H1 (cell line): ENCODE measurements at regions not wholly inside any gene's neighbourhood (a gene's known extent, or its start where the extent isn't known, plus 50 kb on each side); places are given as distances from the start of the nearest gene placed in this dataset.

Experiments used
- CTCF ChIA-PET: fragments of 300-600 bp; sonication (Branson Sonifier 250); formaldehyde crosslinking; loops from one replicate; lab custom pipeline; 2021; ENCODE audit not compliant: partially characterized antibody; lab: Charles Lee
- POLR2A ChIA-PET: fragments of 300-600 bp; sonication (Branson Sonifier 250); formaldehyde crosslinking; loops from one replicate; lab custom pipeline; 2021; ENCODE audit warnings: inconsistent platforms; ENCODE audit not compliant: partially characterized antibody; lab: Charles Lee
- DNase-seq, 2 experiments: peaks; one replicate each; pipeline versions ENCODE4 v3.0.0 to v3.0.0-alpha.2; 2010 to 2022; ENCODE audit warnings: low spot score in 2 of 2, low read depth in 1 of 2, mixed read lengths in 1 of 2
- FAIRE-seq: peaks from 2 replicates; lab custom pipeline; 2011; peaks lifted over from hg19 to GRCh38; lab: Jason Lieb, UNC
- H2AFZ ChIP-seq: 2 replicates; pipeline ENCODE4 v1.8.1; 2012; ENCODE audit warnings: low read length, inconsistent platforms
- H2AK5ac ChIP-seq: 2 replicates; pipeline ENCODE4 v1.6.1; 2013; ENCODE audit warnings: low read depth, low read length
- H2BK120ac ChIP-seq: replicated peaks from 2 replicates; pipeline ENCODE3; 2013; ENCODE audit warnings: low read depth, low read length, inconsistent platforms
- H2BK12ac ChIP-seq: 2 replicates; pipeline ENCODE4 v1.6.1; 2013; ENCODE audit warnings: low read depth, low read length
- H2BK15ac ChIP-seq: 2 replicates; pipeline ENCODE4 v1.6.1; 2013; ENCODE audit warnings: low read length
- H2BK20ac ChIP-seq: 2 replicates; pipeline ENCODE4 v1.6.1; 2013; ENCODE audit warnings: low read length
- H2BK5ac ChIP-seq: 2 replicates; pipeline ENCODE4 v1.6.1; 2013; ENCODE audit warnings: low read depth, low read length
- H3K14ac ChIP-seq: 2 replicates; pipeline ENCODE4 v1.6.1; 2013; ENCODE audit warnings: inconsistent platforms; ENCODE audit not compliant: insufficient read length
- H3K18ac ChIP-seq: 2 replicates; pipeline ENCODE4 v1.6.1; 2013; ENCODE audit warnings: low read length; ENCODE audit errors: extremely low read depth
- H3K23ac ChIP-seq: 2 replicates; pipeline ENCODE4 v1.6.1; 2013; ENCODE audit warnings: inconsistent platforms; ENCODE audit not compliant: insufficient read length
- H3K23me2 ChIP-seq: 2 replicates; pipeline ENCODE4 v1.6.1; 2013; ENCODE audit warnings: low read depth, low read length
- H3K27ac ChIP-seq: 2 replicates; pipeline ENCODE4 v1.6.1; 2011; ENCODE audit warnings: low read depth, low read length, inconsistent platforms
- H3K27me3 ChIP-seq, 4 experiments: replicated peaks in 1 of 4; 1 replicate in 1 of 4; 2 replicates in 3 of 4; pipeline versions ENCODE4 v1.6.1 to v1.8.1; 2011 to 2013; ENCODE audit warnings: low read length in 3 of 4, mild to moderate bottlenecking in 3 of 4, inconsistent platforms in 2 of 4, mixed read lengths in 2 of 4, moderate library complexity in 1 of 4; ENCODE audit not compliant: control insufficient read depth in 3 of 4, insufficient read depth in 3 of 4; ENCODE audit errors: extremely low read depth in 1 of 4
- H3K36me3 ChIP-seq, 4 experiments: 2 replicates each; pipeline versions ENCODE4 v1.6.1 to v1.8.1; 2011 to 2013; ENCODE audit warnings: mild to moderate bottlenecking in 4 of 4, low read length in 3 of 4, moderate library complexity in 2 of 4, control low read depth in 1 of 4, inconsistent platforms in 1 of 4; ENCODE audit not compliant: insufficient read depth in 4 of 4, control insufficient read depth in 2 of 4
- H3K4ac ChIP-seq: replicated peaks from 2 replicates; pipeline ENCODE3; 2013; ENCODE audit warnings: low read length, low read depth, mixed read lengths, inconsistent platforms; ENCODE audit not compliant: insufficient read length
- H3K4me1 ChIP-seq, 4 experiments: replicated peaks in 1 of 4; 1 replicate in 1 of 4; 2 replicates in 3 of 4; pipeline versions ENCODE4 v1.6.1 to v1.8.1; 2011 to 2013; ENCODE audit warnings: low read length in 3 of 4, inconsistent platforms in 2 of 4, mixed read lengths in 1 of 4; ENCODE audit not compliant: insufficient read depth in 4 of 4, control insufficient read depth in 3 of 4
- H3K4me2 ChIP-seq, 2 experiments: 2 replicates each; pipeline versions ENCODE4 v1.6.1 to v1.8.1; 2011 to 2013; ENCODE audit warnings: low read depth in 2 of 2, low read length in 2 of 2, control low read depth in 1 of 2, inconsistent platforms in 1 of 2, mild to moderate bottlenecking in 1 of 2; ENCODE audit not compliant: insufficient read depth in 1 of 2
- H3K4me3 ChIP-seq, 4 experiments: fragments of 200-600, 300-600 bp in 1 of 4; sonication (generic), shearing (Covaris generic), sonication (Bioruptor Twin) in 1 of 4; 2 replicates each; pipeline versions ENCODE4 v1.5.1 to v1.8.1; 2011 to 2016; ENCODE audit warnings: low read length in 4 of 4, low read depth in 3 of 4, control low read depth in 2 of 4, inconsistent platforms in 2 of 4, mild to moderate bottlenecking in 2 of 4, mixed read lengths in 1 of 4, moderate library complexity in 1 of 4; ENCODE audit not compliant: insufficient read depth in 2 of 4; ENCODE audit errors: extremely low read depth in 1 of 4
- H3K56ac ChIP-seq: replicated peaks from 2 replicates; pipeline ENCODE3; 2013; ENCODE audit warnings: low read depth, mild to moderate bottlenecking, mixed read lengths, low read length, inconsistent platforms; ENCODE audit not compliant: insufficient read length
- H3K79me1 ChIP-seq: 2 replicates; pipeline ENCODE4 v1.6.1; 2013; ENCODE audit warnings: low read depth, low read length, control low read depth
- H3K79me2 ChIP-seq, 2 experiments: 2 replicates each; pipeline versions ENCODE4 v1.6.1 to v1.8.1; 2012 to 2013; ENCODE audit warnings: low read length in 2 of 2, mild to moderate bottlenecking in 2 of 2, inconsistent platforms in 1 of 2; ENCODE audit not compliant: insufficient read depth in 2 of 2, control insufficient read depth in 1 of 2
- H3K9ac ChIP-seq, 4 experiments: replicated peaks in 1 of 4; 1 replicate in 1 of 4; 2 replicates in 3 of 4; pipeline versions ENCODE4 v1.6.1 to v1.8.1; 2011 to 2013; ENCODE audit warnings: low read depth in 3 of 4, low read length in 3 of 4, control low read depth in 2 of 4, mild to moderate bottlenecking in 2 of 4, moderate library complexity in 2 of 4, inconsistent platforms in 1 of 4; ENCODE audit errors: extremely low read depth in 1 of 4
- H3K9me3 ChIP-seq, 2 experiments: 2 replicates each; pipeline versions ENCODE4 v1.6.1 to v1.8.1; 2012 to 2013; ENCODE audit warnings: mild to moderate bottlenecking in 2 of 2, moderate library complexity in 2 of 2, control low read depth in 1 of 2, inconsistent platforms in 1 of 2, low read depth in 1 of 2, low read length in 1 of 2, mixed read lengths in 1 of 2; ENCODE audit not compliant: insufficient read depth in 2 of 2
- H4K20me1 ChIP-seq, 2 experiments: replicated peaks in 1 of 2; 2 replicates each; pipeline versions ENCODE3 to v1.8.1; 2011 to 2013; ENCODE audit warnings: inconsistent platforms in 2 of 2, low read length in 2 of 2, mild to moderate bottlenecking in 1 of 2; ENCODE audit not compliant: insufficient read depth in 2 of 2, control insufficient read depth in 1 of 2
- H4K5ac ChIP-seq: 2 replicates; pipeline ENCODE4 v1.6.1; 2013; ENCODE audit warnings: low read length, low read depth, mixed read lengths, inconsistent platforms; ENCODE audit not compliant: insufficient read length
- H4K8ac ChIP-seq: 2 replicates; pipeline ENCODE4 v1.8.0; 2013; ENCODE audit warnings: mild to moderate bottlenecking, moderate library complexity, low read length, inconsistent platforms; ENCODE audit not compliant: insufficient read depth; ENCODE audit errors: extremely low read depth
- H4K91ac ChIP-seq: replicated peaks from 2 replicates; pipeline ENCODE3; 2013; ENCODE audit warnings: low read length, mixed read lengths, inconsistent platforms; ENCODE audit not compliant: insufficient read length
- BRCA1 ChIP-seq: IDR thresholded peaks from 2 replicates; pipeline ENCODE4 v1.6.1; 2012; ENCODE audit warnings: low read depth, low read length, improper control_type of control experiment
- CHD2 ChIP-seq: IDR thresholded peaks from 2 replicates; pipeline ENCODE4 v1.6.1; 2012; ENCODE audit warnings: low read length, improper control_type of control experiment
- CREB1 ChIP-seq: IDR thresholded peaks from 2 replicates; pipeline ENCODE4 v1.6.1; 2012; ENCODE audit warnings: inconsistent platforms
- CTBP2 ChIP-seq: IDR thresholded peaks from 2 replicates; pipeline ENCODE4 v1.7.0; 2011; ENCODE audit warnings: borderline replicate concordance, mild to moderate bottlenecking, moderate library complexity, mixed read lengths, low read length; ENCODE audit not compliant: insufficient read depth, insufficient read length
- GABPA ChIP-seq: IDR thresholded peaks from 2 replicates; pipeline ENCODE4 v1.6.1; 2011; ENCODE audit warnings: mild to moderate bottlenecking, low read length, moderate library complexity, borderline replicate concordance; ENCODE audit not compliant: insufficient read depth
- GTF2F1 ChIP-seq: IDR thresholded peaks from 2 replicates; pipeline ENCODE4 v1.6.1; 2012; ENCODE audit warnings: low read depth, low read length, improper control_type of control experiment, borderline replicate concordance
- HDAC2 ChIP-seq, 2 experiments: fragments of 300-600 bp in 1 of 2; sonication (generic) in 1 of 2; IDR thresholded peaks; 2 replicates each; pipeline ENCODE4 v1.6.1; 2011 to 2012; ENCODE audit warnings: low read depth in 2 of 2, low read length in 2 of 2, mild to moderate bottlenecking in 2 of 2, moderate library complexity in 2 of 2, borderline replicate concordance in 1 of 2, inconsistent platforms in 1 of 2
- NRF1 ChIP-seq: IDR thresholded peaks from 2 replicates; pipeline ENCODE4 v1.6.1; 2011; ENCODE audit warnings: mild to moderate bottlenecking, low read depth, low read length, improper control_type of control experiment
- POLR2A ChIP-seq, 2 experiments: IDR thresholded peaks; 1 replicate in 1 of 2; 2 replicates in 1 of 2; pipeline ENCODE4 v1.6.1; 2011; ENCODE audit warnings: low read depth in 2 of 2, low read length in 2 of 2, mild to moderate bottlenecking in 2 of 2; ENCODE audit errors: control extremely low read depth in 1 of 2
- POLR2AphosphoS5 ChIP-seq: IDR thresholded peaks from 2 replicates; pipeline ENCODE4 v1.6.1; 2011; ENCODE audit warnings: low read depth, low read length
- RFX5 ChIP-seq: IDR thresholded peaks from 2 replicates; pipeline ENCODE4 v1.6.1; 2011; ENCODE audit warnings: low read depth, low read length, improper control_type of control experiment, borderline replicate concordance
- SP1 ChIP-seq: IDR thresholded peaks from 2 replicates; pipeline ENCODE4 v1.6.1; 2011; ENCODE audit warnings: low read depth, low read length
- YY1 ChIP-seq: IDR thresholded peaks from 2 replicates; pipeline ENCODE4 v1.6.1; 2011; ENCODE audit warnings: low read depth, mild to moderate bottlenecking, low read length
- WGBS, 2 experiments: shearing (Covaris generic) in 1 of 2; methylation state at CpG; one replicate each; pipeline versions ENCODE4 v1.1.6 to v1.1.7; 2013 to 2015; ENCODE audit warnings: low lambda C conversion rate in 2 of 2, mixed read lengths in 2 of 2, inconsistent platforms in 1 of 2, low coverage in 1 of 2, missing lambda C conversion rate in 1 of 2; ENCODE audit not compliant: insufficient replicate concordance in 2 of 2, insufficient coverage in 1 of 2, insufficient read length in 1 of 2; ENCODE audit errors: extremely low coverage in 1 of 2, missing lambda C conversion rate in 1 of 2; 5-methylcytosine and 5-hydroxymethylcytosine counted together

DNA sequence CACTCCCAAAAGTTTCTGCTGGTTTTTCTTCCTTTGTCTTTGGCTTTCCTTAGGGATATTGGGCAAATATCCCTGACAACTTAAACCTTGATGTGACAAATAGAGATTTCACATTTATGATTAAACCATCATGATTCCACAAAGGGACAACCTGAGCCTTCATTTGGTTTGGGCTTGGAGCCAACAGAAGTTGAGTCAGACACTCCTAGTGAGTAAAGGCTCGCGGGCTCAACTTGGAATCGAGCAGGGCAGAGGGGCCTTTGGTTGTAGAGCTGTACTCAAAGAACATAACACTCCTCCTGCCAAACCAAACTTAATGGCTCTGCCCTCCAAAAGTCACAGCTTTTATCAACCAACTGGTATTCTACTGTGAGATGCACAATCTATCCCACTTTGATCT lies 290.2 kb upstream of the MAP3K1 start:
- H3K23me2 ChIP-seq = no peaks in the 10 kb centered on the region
- H3K4me2 ChIP-seq = no peak overlapping the region
- H2BK15ac ChIP-seq = no peak overlapping the region
- TF ChIP-seq HDAC2 (IDR thresholded peaks at IDR 0.05; ENCODE audit: borderline replicate concordance in 1 of 2, low read depth in 2 of 2, low read length in 2 of 2) = no peak
- no peak for TF ChIP-seq YY1
- no peak for TF ChIP-seq CTBP2
- no peak for TF ChIP-seq CHD2
- no peak for TF ChIP-seq GTF2F1
- no peak for TF ChIP-seq NRF1
- TF ChIP-seq RFX5 = no peak
- TF ChIP-seq BRCA1 = no peak
- no peak for TF ChIP-seq SP1
- no peak for TF ChIP-seq POLR2AphosphoS5
- TF ChIP-seq CREB1 = no peak
- no peak for TF ChIP-seq GABPA
- no peak for TF ChIP-seq POLR2A (IDR thresholded peaks at IDR 0.05; ENCODE audit: control extremely low read depth in 1 of 2, low read depth in 2 of 2, low read length in 2 of 2)
- no peaks in the 10 kb centered on the region for H3K79me1 ChIP-seq
- H4K8ac ChIP-seq = no peak overlapping the region
- no peak overlapping the region for H3K23ac ChIP-seq
- no peak overlapping the region for H2BK20ac ChIP-seq
- WGBS, 2 experiments = 87% methylated on average over 3 of the region's 3 CpGs; no CpG with 5 or more reads in 1 of the 2 experiments
- H2BK12ac ChIP-seq = no peak overlapping the region
- no peaks in the 10 kb centered on the region for H3K27me3 ChIP-seq
- no peak overlapping the region for H3K27ac ChIP-seq
- H3K4ac ChIP-seq = no peak overlapping the region
- no peak overlapping the region for H2BK5ac ChIP-seq
- H4K20me1 ChIP-seq = no peaks in the 10 kb centered on the region
- H2AK5ac ChIP-seq = no peak overlapping the region
- no peaks in the 10 kb centered on the region; a peak in 1 of 7 replicates for H3K4me1 ChIP-seq
- H3K56ac ChIP-seq = no peak overlapping the region
- no peak overlapping the region for H4K5ac ChIP-seq
- no peak for DNase-seq
- ChIA-PET POLR2A (no interaction called here), CTCF (interaction anchor here (0.6 to 1.0 kb wide), 2 partner anchors 32 to 337 kb away, joined by 3 read pairs; no protein-coding TSS in a partner anchor)
- no peaks in the 10 kb centered on the region for H3K36me3 ChIP-seq
- no peak overlapping the region for H4K91ac ChIP-seq
- H2AFZ ChIP-seq = peak overlapping the region; percentile 6; the same call in 1 of the 2 replicates
- H3K9me3 ChIP-seq = no peaks in the 10 kb centered on the region
- no peak overlapping the region for H3K9ac ChIP-seq
- no peak overlapping the region for H3K14ac ChIP-seq
- no peak for FAIRE-seq
- no peak overlapping the region for H3K4me3 ChIP-seq
- no peak overlapping the region for H2BK120ac ChIP-seq
- H3K79me2 ChIP-seq = no peaks in the 10 kb centered on the region
- H3K18ac ChIP-seq = no peak overlapping the region
